SK-MEL-5 (cell line): ENCODE measurements at regions not wholly inside any gene's neighbourhood (a gene's known extent, or its start where the extent isn't known, plus 50 kb on each side); places are given as distances from the start of the nearest gene placed in this dataset.
A peak's percentile ranks its signal among the peaks of the same experiment; 100 is the strongest.
"Not testable (repeated sequence)": the region's sequence is repeated elsewhere in the genome, so short reads cannot be mapped to it uniquely, and the experiment has no call there.

ENCODE experiments used
- DNase-seq: peaks from one replicate; pipeline ENCODE4 v3.0.0-alpha.2; 2016; ENCODE audit warnings: low read depth, low spot score
- in situ Hi-C: cut with HindIII; loops from 2 replicates; pipeline ENCODE4 v1.10.0; 2016; ENCODE audit warnings: low sequenced_read_pairs, high pct_unique_total_duplicates, low pct_unique_long_range_greater_than_20kb

DNA sequence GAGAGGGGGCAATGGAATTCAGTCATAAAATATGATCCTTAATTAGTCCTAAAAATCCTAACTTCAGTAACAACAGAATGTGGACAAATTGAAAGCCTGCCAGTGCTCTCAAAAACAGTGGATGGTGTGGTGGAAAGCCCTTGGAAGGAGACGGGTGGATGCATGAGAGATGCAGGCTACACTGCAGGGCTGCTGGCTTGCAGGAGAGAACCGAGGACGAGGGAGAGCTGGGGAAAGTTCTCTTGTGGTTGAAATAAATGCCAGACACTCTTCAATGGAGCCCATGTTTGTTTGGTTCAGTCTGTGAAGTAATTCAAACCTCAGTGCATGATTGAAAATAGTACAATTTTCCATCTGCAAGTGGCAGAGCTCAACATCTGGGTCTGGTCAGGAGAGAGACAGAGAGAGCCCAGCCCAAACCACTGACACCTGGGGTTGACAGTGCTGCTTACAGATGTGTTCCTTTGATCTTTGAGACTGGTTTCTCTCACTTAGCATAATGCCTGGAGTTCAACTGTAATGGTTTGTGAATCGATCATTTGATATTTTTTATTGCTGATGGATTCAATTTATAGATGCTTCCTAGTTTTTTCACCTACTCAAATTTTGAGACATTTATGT lies 544.9 kb downstream of the GOLGA6L6 start:
- in situ Hi-C loops, DNase-seq: not testable (repeated sequence)

DNA sequence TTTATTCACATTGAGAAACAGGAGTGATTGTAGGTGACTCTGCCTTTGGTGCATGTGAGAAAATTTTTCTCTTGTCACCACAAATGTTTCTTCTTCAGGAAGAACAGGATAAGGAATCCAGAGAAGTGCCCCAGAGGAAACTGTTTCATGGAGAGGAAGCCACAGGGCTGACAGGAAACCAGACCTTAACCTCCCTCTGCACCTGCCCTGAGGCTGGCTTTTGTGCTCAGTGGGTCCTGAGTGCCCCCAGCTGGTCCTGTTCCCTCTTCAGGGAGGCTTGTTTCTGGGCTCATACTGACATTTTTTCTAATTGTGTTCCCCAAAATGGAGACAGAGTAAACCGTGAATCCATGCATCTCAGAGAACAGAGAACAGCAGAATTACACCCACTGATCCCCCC lies 546.3 kb downstream of the GOLGA6L6 start:
- in situ Hi-C loops, DNase-seq: not testable (repeated sequence)

DNA sequence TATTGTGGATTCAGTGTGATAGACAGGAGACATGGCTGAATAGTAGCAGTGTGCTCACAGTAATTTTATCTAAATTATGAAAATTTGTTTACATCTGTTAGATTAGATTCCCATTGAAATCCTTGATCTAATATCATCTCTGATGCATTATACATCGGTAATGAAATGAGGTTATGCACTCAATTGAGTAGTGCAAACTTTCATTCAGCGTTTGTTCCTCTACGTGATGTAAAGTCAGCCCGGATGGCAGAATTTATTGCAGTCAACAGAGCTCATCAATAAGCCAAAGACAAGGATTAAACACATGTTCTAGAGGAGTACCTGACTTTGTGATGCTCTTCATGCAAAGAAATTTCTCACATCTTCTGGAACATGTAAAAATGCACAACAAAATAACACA lies 549.2 kb downstream of the GOLGA6L6 start:
- in situ Hi-C loops: no loop called here
- no peak for DNase-seq

DNA sequence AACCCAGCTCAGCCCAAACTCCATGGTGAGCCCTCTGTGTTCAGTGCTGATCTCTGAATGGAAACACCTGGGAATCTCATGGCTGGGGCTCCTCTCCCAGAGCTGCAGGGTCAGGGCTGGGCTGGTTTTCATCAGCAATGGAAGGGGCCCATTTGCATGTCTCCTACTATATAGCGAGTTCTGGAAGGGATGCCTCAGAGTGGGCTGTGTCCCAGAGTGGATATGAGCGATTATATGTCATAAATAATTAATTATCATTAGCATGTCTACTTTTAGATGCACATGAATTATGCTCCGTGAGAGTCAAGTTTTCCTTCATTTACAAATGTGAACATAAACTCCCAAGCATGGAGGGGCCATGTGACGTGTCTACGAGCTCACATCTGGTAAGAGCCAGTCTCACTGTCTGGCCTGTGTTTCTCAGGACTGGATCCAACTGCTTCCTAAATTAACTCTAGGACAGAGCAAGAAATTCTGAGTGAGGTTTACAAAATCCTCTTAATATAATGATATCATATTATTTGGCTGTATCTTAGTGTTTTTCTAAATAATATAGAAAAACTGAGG lies 553.4 kb downstream of the GOLGA6L6 start:
- in situ Hi-C loops: no loop called here
- no peak for DNase-seq

DNA sequence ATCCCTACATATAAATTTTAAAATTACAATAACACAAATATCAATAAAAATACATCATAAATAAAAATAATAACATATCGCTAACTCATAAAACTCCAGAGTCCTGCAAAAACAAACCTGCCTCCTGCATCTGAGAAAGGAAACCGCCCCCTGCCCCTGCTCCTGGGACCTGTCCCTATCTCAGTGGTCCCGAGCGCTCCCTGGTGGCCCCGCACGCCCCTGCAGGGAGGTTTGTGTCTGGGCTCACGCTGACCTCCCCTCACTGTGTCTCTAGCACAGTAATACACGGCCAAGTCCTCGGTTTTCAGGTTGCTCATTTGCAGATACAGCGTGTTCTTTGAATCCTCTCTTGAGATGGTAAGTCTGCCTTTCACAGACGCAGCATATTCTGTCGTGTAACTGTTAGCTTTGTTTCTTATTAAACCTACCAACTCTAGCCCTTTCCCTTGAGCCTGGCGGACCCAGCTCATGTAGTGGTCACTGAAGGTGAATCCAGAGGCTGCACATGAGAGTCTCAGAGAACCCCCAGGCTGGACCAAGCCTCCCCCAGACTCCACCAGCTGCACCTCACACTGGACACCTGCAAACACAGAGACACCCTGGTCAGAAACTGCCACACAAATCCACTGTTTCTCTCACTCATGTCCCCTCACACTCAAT lies 554.1 kb downstream of the GOLGA6L6 start:
- peak; percentile 65 for DNase-seq
- in situ Hi-C loops: no loop called here

DNA sequence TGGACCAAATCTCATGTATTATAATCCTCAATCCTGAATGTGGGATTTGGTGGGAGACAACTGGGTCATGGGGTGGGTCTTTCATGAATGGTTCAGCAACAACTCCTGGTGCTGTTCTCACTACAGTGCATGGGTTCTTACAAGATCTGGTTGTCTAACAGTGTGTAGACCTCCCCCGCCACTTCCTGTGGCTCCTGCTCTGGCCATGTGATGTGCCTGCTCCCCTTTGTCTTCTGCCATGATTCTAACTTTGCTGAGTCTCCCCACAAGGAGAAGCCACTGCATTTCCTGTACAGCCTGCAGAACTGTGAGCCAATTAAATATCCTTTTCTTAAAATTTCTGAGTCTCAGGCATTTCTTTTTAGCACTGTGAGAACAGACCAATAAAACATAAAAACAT lies 557.5 kb downstream of the GOLGA6L6 start:
- in situ Hi-C loops: no loop called here
- DNase-seq: no peak

DNA sequence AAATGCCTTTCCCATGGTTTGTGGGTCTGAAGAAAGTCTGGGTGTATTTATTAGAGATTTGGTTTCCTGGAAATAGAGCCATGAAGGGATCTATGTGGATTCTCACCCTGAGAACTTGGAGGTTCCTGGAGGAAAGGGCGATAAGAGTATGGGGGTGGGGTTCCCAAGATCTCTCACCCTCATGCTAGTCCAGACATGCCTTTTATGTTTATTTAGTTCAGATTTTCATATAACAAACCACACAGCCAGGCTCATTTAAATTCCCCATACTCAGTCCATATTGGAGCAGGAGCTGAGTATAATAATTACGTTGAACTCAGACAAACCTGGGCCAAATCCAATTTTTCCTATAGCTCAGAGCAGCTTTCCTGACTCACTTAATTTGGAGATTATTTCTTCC lies 566.6 kb downstream of the GOLGA6L6 start:
- in situ Hi-C loops: no loop called here
- no peak for DNase-seq

DNA sequence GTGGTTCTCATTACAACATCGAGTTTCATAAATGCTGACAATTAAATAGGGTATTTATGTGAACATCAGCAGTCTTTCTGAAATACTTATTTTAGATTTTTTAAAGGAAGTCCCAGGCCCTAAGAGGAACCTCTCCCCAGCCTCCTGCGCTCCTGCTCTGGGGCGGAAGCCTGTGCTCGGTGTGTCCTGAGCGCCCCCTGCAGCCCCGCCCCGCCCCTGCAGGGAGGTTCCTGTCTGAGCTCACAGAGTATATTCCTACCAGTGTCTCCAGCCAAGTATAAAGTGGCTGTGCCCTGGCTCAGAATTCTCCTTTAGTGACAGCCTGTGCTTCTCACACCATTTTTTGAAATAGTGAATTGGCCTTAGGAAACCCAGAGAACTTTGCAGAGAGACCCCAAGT lies 567.9 kb downstream of the GOLGA6L6 start:
- peak; percentile 39 for DNase-seq
- in situ Hi-C loops: no loop called here

DNA sequence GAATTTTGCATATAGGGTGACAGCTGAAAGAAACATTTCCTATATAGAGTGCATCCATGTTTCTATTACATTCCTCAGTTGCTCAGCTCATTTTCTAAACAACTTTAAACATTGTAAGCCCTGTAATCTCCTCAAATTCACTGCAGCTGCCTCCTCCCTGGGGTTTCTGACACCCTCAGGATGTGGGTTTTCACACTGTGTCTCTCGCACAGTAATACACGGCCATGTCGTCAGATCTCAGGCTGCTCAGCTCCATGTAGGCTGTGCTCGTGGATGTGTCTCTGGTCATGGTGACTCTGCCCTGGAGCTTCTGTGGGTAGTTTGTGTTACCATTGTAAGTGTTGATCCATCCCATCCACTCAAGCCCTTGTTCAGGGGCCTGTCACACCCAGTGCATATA lies 569.0 kb downstream of the GOLGA6L6 start:
- in situ Hi-C loops, DNase-seq: not testable (repeated sequence)

DNA sequence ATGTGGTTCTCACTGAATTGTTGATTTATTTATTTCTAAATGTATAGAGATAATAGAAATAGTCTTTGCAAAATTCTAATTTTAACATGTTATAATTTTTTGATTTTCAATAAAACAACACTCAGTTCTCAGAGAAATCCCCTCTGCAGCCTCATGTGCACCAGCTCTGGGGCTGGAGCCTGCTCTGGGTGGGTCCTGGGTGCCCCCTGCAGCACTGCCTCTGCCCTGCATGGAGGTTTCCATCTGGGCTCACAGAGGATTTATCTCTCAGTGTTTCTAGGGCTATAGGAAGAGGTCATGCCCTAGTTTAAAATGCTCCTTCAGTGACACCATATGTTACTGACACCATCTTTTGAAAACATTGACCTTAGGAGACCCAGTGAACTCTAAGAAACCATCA lies 576.0 kb downstream of the GOLGA6L6 start:
- in situ Hi-C loops: not testable (repeated sequence)

DNA sequence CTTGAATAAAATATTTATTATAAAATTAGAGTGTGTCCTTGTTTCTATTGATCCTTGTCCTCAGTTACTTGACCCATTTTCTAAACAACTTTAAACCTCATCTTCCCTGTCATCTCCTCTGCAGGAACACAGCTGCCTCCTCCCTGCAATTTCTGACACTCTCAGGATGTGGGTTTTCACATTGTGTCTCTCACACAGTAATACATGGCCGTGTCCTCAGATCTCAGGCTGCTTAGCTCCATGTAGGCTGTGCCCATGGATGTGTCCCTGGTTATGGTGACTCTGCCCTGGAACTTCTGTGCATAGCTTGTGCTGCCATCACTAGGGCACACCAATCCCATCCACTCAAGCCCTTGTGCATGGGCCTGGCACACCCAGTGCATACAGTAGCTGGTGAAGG lies 577.1 kb downstream of the GOLGA6L6 start:
- DNase-seq, in situ Hi-C loops: not testable (repeated sequence)

More for the DNA sequence above, 576.0 kb downstream of the GOLGA6L6 start:
- DNase-seq: not testable (repeated sequence)

DNA sequence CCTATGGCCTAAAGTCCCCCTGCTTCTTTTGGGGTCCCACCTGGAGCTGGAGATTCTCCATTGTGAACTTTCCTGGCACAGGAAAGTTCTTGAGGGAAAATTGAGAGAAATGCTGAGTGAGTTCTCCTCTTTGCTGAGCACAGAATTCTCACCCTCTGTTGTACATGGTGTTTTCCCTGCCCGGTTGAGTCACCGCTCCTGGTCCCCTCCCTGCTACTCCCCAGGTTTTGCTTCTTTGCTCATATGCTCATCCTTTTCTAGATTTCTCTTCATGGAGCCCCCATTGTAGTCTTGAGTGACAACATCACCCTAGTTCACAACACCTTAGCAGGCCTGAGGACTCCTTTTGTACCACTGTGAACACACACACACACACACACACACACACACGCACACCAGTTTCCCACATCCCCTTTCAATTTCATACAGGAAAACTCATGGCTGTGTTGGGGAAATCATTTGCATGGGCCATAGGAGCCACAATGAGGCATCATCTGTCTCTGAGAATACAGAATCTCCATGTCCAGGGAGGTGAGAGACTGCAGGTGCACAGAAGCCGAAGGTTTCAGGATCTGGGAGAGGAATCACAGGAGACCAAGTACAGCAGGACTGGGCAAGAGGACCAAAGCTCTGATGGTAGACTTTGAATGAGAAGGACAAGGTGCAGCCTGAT lies 585.3 kb downstream of the GOLGA6L6 start:
- in situ Hi-C loops: no loop called here
- DNase-seq: no peak

DNA sequence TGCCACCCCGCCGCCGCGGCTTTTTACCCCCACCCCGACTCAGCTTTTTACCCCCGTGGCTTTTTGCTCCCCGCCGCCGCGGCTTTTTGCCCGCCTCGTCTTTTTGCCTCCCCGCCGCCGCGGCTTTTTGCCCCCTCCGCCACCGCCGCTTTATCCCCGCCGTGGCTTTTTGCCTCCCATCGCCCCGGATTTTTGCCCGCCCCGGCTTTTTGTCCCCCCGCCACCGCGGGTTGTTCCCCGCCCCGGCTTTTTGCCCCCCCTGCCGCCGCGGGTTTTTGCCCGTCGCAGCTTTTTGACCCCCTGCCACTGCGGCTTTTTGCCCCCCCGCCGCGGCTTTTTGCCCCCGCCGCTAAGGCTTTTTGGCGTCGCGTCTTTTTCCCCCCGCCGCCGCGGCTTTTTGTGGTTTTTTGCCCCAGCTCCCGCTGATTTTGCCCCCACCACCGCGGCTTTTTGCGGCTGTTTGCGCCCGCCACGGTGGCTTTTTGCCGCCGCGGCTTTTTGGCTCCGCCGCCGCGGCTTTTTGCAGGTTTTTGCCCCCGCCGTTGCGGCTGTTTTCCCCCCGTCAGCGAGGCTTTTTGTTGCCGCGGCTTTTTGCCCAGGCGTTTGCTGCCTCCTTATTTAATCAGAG lies 597.2 kb downstream of the GOLGA6L6 start:
- no peak for DNase-seq
- in situ Hi-C loops: no loop called here

DNA sequence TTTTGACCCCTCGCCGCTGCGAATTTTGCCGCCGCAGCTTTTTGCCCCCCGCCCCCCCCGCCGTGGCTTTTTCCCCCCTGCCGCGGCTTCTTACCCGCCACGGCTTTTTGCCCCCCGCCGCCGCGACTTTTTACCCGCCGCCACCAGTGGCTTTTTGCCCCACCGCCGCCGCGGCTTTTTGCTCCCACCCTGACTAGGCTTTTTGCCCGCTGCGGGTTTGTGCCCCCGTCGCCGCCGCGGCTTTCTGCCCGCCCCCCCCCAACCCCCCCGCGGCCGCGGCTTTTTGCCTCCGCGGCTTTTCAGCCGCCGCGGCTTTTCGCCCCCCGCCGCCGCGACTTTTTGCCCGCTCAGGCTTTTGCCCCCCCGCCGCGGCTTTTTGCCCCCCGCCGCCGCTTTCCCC lies 598.1 kb downstream of the GOLGA6L6 start:
- in situ Hi-C loops: no loop called here
- DNase-seq: no peak

DNA sequence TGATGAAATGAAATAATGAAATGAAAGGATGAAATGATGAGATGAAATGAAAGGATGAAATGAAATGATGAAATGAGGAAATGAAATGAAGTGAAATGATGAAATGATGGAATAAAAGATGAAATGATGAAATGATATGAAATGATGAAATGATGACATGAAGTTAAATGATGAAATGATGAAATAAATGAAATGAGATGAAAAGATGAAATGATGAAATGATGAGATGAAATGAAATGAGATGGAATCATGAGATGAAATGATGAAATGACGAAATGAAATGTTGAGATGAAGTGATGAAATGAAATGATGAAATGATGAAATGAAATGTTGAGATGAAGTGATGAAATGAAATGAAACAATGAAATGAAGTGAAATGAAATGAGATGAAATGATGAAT lies 638.3 kb downstream of the GOLGA6L6 start:
- in situ Hi-C loops, DNase-seq: not testable (repeated sequence)

DNA sequence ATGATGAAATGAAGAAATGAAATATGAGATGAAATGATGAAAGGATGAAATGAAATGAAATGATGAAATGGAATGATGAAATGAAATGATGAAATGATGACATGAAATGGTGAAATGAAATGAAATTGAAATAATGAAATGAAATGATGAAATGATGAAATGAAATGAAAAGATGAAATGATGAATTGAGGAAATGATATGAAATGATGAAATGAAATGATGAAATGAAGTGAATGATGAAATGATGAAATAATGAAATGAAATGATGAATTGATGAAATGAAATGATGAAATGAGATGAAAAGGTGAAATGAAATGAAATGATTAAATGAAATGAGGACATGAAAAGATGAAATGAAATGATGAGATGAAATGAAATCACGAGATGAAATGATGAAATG lies 639.2 kb downstream of the GOLGA6L6 start:
- DNase-seq, in situ Hi-C loops: not testable (repeated sequence)

DNA sequence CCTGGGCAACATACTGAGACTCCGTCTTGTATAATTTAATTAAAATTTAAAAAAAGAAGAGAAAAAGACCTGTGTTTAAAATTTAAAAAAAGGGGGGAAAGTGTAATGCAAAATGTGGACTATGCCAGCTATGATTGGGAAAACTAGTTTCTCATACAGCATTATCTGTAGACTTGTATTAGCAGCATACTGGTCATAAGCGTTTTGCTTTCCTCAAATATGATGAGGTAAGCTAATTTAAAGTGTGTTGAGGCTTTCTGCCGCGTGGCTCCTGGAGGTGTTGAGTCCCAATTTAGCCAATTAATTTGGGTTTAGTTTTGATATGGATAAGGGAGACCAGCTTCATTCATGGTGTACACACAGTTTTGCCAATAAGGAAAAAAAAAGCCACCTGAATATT lies 640.2 kb downstream of the GOLGA6L6 start:
- DNase-seq, in situ Hi-C loops: not testable (repeated sequence)
